RKO (cell line): ENCODE measurements at regions not wholly inside any gene's neighbourhood (a gene's known extent, or its start where the extent isn't known, plus 50 kb on each side); places are given as distances from the start of the nearest gene placed in this dataset.
A peak's percentile ranks its signal among the peaks of the same experiment; 100 is the strongest.

Source experiments
- DNase-seq: peaks from one replicate; pipeline ENCODE4 v3.0.0-alpha.2; 2016; ENCODE audit warnings: low spot score

DNA sequence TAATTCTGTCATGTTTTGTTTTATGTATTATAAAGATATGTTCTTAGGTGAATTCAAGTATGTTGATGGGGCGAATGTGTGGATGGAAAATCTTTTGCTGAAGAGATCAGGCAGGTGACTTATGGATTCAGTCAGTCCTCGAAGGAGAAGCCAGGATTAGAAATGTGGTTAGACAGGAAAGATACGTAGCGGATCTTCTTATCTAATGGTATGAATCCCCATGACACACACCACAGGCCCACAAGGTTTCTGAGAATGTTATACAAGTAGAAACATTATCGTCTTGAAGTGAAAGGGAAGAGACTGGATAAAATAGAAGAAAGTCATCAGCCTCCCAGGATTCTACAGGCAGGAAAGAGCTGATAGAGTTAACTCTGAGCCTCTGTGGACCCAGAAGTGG lies 69.0 kb upstream of the RFXAP start:
- DNase-seq, result no peak

- DNase-seq, result no peak
Measured at GRCh38 chr13:36750461-36750860, 68.6 kb upstream of the RFXAP start.

GRCh38 chr13:36750946-36751345 lies 68.1 kb upstream of the RFXAP start:
- DNase-seq, result no peak

GRCh38 chr13:36752673-36753072 lies 66.3 kb upstream of the RFXAP start:
- DNase-seq, result no peak

- no peak for DNase-seq
Measured at GRCh38 chr13:36753176-36753575, 65.8 kb upstream of the RFXAP start.

GRCh38 chr13:36758345-36758744 lies 60.7 kb upstream of the RFXAP start:
- no peak for DNase-seq

- DNase-seq, result no peak
Measured at GRCh38 chr13:36763126-36763722, 55.8 kb upstream of the RFXAP start.

- no peak for DNase-seq
Measured at GRCh38 chr13:36764536-36764935, 54.5 kb upstream of the RFXAP start.

DNA sequence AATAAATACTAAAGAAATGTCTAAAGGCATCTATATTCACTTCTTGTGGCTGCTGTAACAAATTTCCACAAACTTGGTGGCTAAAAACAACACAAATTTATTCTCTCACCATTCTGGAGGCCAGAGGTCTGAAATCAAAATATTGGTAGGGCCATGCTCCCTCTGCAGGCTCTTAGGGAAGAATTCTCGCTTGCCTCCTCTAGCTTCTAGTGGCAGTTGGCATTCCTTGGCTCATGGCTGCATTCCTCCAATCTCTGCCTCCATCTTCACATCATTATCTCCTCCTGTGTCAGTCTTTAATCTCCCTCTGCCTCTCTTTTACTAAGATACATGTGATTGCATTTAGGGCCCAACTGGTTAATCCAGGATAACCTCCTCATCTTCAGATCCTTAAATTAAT lies 54.1 kb upstream of the RFXAP start:
- no peak for DNase-seq

GRCh38 chr13:36766295-36766694 lies 52.7 kb upstream of the RFXAP start:
- peak; percentile 19 for DNase-seq

- DNase-seq, result no peak
Measured at GRCh38 chr13:36767276-36767675, 51.7 kb upstream of the RFXAP start.

DNA sequence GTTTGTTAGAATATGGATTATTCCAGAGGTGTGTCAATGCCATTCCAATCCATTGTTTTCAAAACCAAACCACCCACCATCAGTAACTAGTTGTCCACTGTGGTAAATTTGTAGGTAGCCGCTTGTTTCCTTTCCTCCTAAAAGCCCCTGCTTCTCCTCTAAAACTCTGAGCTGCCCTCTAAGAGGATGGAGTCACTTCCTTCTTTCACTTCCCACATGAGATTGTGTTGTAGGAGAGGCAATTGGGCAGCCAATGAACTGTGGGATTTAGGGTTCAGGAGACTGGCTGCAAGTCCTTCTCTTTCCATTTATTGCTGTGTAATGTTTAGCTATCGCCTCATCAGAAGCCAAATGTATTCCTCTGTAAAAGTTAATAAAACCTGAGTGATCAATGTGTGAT lies 49.9 kb upstream of the RFXAP start:
- DNase-seq, result no peak
